ENCODE measurements at regions not wholly inside any gene's neighbourhood (a gene's known extent, or its start where the extent isn't known, plus 50 kb on each side); places are given as distances from the start of the nearest gene placed in this dataset.

- TF ChIP-seq YY1 (IDR thresholded peaks at IDR 0.05; ENCODE audit: insufficient read depth, insufficient read length) (no peak), ZNF274 (IDR thresholded peaks at IDR 0.05; ENCODE audit: low read depth, low read length) (no peak)
These were observed 96.9 kb downstream of the ADSS2 start for GRCh38 chr1:244354810-244355278.

Measured in NT2/D1 (cell line).